NCI-H1930 (cell line): ENCODE measurements at regions not wholly inside any gene's neighbourhood (a gene's known extent, or its start where the extent isn't known, plus 50 kb on each side); places are given as distances from the start of the nearest gene placed in this dataset.

ENCODE experiments used
- DNase-seq, 2 experiments: peaks; one replicate each; lab custom pipeline; 2025; lab: John Stamatoyannopoulos, UW

DNA sequence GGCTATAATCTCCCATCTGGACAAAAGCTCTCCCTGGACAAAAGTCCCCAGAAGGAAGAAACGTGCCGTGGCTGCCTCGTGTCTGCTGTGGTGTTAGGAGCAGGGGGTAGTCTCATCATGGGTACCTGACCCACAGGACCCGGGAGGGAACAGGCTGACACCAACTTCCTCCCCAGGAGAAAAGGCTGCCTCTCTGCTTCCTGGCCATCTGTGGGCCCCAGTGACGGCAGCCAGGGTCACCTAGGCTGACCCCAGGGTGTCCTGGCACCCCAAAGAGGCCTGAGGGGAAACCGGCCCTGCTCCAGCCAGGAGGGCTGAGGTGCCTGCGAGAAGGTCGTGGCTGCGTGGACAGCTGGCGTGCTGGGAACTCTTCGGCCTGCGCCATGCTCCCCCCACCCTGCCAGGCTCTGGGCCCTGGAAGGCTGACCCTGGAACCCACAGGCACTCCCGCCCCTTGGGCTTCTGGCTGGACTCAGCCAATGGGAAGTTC, 133.9 kb downstream of the RFLNA start:
- DNase-seq, result no peak

DNA sequence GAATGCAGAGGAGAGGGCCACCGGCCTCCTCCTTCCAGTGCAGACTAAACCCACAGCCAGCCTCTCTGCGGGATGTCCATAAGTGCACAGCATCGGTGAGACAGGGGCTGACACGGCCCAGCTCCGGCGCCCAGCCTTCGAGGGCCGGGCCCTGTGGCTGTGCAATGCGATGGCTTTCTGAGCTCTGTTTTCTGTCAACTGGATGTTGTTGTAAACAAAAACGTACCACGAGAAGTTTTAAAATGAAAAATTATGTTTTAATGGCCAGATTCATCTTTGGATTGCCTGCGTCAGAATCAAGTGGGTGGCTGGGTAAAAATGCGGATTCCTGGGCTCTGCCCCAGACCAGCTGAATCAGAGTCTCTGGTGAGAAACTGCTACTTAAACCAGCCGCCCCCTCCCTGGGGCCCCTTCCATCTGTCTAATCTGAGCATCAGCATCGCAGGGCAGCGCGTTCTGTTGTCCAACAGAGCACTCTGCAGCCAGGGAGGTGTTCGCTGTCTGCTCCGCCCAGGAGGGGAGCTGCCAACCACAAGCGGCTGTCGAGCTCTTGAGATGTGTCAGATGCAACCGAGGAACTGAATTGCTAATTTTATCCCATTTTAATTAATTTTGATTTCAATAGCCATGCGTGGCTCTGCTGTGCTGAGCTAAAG, 133.4 kb downstream of the RFLNA start:
- no peak for DNase-seq

DNA sequence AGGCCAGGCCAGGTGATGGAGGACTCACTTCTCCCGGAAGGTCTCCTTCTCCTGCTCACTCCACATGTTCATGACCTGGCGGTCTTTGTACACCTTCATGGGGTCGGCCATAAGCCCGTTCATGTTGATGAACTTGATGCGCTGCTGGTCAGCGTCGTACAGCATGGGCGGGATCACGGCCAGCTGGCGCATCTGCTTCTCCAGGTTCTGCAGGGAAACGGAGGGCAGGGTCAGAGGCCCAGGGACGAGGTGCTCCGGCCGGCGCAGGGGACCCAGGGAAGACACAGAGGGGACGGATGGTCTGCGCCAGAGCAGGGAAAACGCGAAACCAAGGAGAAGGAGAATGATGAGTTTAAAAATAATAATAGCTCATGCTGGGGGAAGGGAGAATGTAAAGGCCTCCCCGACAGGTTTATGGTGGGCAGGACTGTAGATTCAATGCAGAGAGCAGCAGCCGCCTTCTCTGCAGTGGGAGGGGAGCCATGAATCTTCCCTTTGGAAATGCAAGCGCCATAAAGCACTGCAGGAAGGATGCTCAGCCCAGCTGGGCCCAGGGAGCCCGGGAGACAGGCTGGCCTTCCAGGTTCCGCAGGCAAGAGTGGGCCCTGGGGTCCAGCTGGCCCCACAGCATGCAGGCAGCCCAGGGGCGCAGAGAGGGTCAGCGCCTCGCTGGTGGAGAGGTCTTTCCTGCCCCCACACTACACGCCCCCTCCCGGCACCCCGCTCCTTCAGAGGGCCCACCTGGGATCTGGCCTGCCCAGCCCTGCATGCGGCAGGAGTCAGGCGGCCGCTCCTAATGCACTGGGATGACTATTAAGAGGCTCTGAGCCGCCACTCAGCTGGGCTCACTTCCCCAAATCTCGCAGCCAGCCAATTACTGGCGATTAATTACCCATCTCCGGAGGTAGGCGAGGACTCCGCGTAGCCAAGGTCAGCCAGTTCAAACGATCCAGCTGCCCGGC, 132.0 kb downstream of the RFLNA start:
- DNase-seq, result no peak

DNA sequence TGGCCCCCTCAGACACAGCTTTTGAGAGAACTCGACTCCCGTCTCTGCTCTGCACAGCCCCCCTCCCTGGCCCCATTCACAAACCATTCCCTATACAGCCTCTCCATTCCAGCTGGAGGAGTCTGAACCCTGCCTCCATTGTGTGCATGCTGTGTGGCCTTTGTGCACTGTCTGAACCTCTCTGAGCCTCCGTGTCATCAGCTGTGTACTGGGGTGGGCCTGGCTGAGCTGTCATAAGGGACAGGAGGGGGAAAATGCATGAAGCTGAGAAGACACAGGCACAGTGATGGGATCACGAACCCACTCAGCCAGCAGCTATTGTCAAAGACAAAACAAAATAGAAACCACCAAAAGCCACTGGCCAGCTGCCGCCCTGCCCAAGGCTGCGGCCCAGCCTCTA, 130.8 kb downstream of the RFLNA start:
- no peak for DNase-seq

DNA sequence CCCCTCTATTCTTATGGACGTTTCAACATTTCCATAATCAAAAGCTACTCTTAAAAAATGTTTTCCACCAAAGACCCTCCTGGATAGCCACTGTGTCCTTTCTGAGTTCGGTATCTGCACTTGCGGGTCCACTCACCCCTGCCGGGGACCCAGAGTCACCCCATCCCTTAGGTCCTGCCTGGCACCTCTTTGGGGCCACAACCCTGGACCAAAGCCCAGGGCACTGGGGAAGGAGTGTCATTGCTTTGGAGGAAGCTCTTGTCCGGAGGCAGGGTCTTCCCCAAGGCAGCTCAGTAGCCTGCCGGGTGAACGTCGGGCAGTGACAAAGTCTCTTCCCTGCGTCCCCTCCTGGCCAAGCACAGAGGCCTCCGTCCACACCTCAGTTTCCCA, 129.6 kb downstream of the RFLNA start:
- no peak for DNase-seq

DNA sequence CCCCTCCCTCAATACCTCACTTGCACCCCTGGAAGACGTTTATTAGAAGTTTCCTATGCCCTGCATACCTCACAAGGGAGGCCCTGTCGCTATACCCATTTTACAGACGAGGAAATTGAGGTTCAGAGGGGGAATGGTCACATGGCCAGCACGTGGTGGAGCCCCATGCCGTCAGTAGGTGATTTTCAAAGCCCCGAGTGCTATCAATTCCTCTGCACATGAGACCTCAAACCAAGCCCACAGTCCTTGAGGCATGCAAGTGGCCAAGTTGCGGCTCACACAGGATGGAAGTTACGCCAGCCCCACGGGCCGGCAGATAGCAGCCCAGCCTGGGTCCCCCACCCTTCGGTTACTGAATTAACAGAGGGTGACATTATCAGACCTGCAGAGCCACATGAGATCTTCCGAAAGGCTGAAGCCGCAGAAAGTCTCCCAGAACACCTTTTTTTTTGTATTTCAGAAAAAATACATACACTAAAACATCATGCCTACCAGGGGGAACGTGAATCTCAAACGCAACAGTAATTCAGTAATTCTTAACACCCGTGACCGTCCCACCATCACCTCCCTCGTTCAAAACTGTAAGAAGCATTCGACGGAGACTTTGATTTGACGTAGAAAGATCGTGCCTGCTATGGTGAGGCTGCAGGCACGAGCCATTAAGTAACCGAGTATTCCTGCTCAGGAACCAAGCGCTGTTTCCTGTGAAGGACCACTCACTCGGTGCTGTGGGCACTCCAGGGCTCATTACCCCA, 129.0 kb downstream of the RFLNA start:
- DNase-seq, result no peak

GRCh38 chr12:124422570-124423523, 128.0 kb downstream of the RFLNA start:
- DNase-seq, result no peak

- DNase-seq, result no peak
These were observed 127.3 kb downstream of the RFLNA start for GRCh38 chr12:124422142-124422569.

- no peak for DNase-seq
These were observed 126.2 kb downstream of the RFLNA start for GRCh38 chr12:124420996-124421674.

GRCh38 chr12:124420041-124420995, 125.4 kb downstream of the RFLNA start:
- DNase-seq, result no peak

DNA sequence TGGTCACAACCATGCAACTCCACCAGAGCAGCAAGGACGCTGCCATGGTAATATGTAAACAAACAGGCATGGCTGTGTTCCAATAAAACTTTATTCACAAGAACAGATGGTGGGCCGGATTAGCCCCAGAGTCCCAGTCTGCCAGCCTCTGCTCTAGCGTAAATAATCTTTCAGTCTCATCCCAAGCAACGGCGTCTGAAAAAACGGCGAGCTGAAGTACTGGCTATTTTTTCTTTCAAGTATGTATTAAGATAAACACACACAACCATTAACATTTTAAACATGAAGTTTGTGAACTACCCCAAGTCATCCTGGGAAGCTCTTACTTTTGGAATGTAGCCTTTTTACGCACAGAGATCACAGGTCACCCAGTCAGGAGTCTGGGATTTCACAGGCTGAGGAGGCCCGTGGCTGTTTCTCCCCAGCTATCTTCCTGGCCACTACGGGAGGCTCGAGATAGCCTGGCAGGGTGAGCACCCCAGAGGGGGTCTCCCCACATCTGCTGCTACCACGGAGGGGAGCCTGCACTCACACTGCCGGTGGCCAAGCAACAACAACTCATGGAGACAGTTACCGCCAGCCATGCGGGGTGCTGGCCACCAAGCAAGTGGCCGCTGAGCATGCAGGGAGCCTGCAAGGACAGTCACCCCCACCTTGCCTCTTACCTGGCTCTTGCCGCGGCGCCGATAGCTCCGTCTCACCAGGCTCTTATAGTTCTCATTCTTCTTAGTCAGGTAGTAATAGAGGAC, 124.6 kb downstream of the RFLNA start:
- no peak for DNase-seq

DNA sequence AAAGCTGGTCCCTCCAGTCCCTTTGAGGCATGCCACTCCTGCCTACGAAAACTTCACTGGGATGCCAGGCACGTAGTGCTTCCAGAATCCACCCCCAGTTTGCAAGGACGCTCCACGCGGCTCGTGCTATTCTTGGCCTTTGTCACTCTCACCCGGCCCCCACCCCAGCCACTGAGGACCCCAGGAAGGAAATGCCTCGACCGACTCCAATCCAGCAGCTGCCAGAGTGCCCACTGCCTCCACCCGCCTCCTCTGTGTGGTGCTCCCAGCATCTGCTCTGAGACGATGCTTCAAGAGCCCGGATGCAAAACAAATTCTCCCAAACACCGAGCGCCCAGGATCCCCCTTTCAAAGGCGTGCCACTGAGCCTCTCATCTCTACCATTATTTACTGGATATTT, 123.9 kb downstream of the RFLNA start:
- no peak for DNase-seq

GRCh38 chr12:124418156-124418555, 123.3 kb downstream of the RFLNA start:
- no peak for DNase-seq

- no peak for DNase-seq
These were observed 121.9 kb downstream of the RFLNA start for GRCh38 chr12:124416516-124417395.

DNA sequence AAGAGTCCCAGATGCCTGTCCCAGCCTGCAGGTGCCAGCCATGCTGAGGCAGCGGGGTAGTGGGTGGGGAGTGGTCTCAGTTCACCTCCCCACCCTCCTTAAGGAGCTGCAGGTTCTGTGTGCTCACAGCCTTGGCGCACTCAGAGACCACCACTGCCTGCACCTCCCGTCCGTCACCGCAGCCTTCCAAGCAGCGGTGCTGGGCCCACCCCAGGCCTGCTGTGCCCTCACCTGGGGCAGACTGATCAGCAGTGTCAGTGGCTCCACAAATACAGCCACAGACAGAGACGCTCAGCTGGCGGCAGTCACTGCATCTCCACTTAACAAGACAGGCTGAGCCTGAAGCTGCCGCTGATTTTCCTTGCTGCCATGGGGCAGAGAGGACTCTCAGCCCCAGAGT, 120.2 kb downstream of the RFLNA start:
- no peak for DNase-seq

- DNase-seq, result no peak
These were observed 119.0 kb downstream of the RFLNA start for GRCh38 chr12:124413915-124414314.

GRCh38 chr12:124413401-124413800, 118.5 kb downstream of the RFLNA start:
- no peak for DNase-seq

DNA sequence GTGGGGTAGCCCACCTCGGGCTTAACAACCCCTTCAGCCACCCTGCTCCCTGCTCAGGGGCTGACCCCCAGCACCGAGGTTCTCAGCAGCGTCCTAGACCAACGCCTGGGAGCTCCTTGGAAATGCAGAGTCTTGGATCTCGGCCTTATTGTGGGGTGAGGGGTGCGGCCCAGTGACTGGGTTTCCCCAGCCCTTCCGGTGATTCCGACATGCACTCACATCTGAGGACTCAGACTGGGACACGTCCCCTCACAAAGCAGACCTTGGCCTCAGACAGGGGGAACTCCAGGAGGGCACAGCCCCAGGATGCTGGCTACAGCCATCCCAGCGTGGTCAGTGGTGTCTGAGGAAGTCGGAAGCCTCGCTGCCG, 117.7 kb downstream of the RFLNA start:
- no peak for DNase-seq
